ENCODE measurements at regions not wholly inside any gene's neighbourhood (a gene's known extent, or its start where the extent isn't known, plus 50 kb on each side); places are given as distances from the start of the nearest gene placed in this dataset.
"Not testable (repeated sequence)": the region's sequence is repeated elsewhere in the genome, so short reads cannot be mapped to it uniquely, and the experiment has no call there.

- DNase-seq = no peak
These were observed 207.8 kb downstream of the ACKR3 start for GRCh38 chr2:236777408-236777807.

- no peak for DNase-seq
These were observed 212.6 kb downstream of the ACKR3 start for GRCh38 chr2:236781933-236782816.

- no peak for DNase-seq
These were observed 213.3 kb downstream of the ACKR3 start for GRCh38 chr2:236782938-236783337.

- no peak for DNase-seq
These were observed 213.9 kb downstream of the ACKR3 start for GRCh38 chr2:236783417-236784020.

GRCh38 chr2:236785611-236786057 lies 216.0 kb downstream of the ACKR3 start:
- DNase-seq = no peak

GRCh38 chr2:236786751-236787150 lies 217.1 kb downstream of the ACKR3 start:
- DNase-seq = no peak

GRCh38 chr2:236787376-236787775 lies 217.8 kb downstream of the ACKR3 start:
- not testable (repeated sequence) for DNase-seq

- DNase-seq = no peak
These were observed 218.3 kb downstream of the ACKR3 start for GRCh38 chr2:236787885-236788284.

GRCh38 chr2:236790963-236791362 lies 221.3 kb downstream of the ACKR3 start:
- no peak for DNase-seq

- no peak for DNase-seq
These were observed 223.7 kb downstream of the ACKR3 start for GRCh38 chr2:236793023-236794011.

- no peak for DNase-seq
These were observed 224.7 kb downstream of the ACKR3 start for GRCh38 chr2:236794176-236794957.

GRCh38 chr2:236795169-236795860 lies 225.7 kb downstream of the ACKR3 start:
- DNase-seq = no peak

GRCh38 chr2:236795861-236796219 lies 226.2 kb downstream of the ACKR3 start:
- DNase-seq = no peak

GRCh38 chr2:236796236-236796635 lies 226.6 kb downstream of the ACKR3 start:
- no peak for DNase-seq

GRCh38 chr2:236797411-236797810 lies 227.8 kb downstream of the ACKR3 start:
- DNase-seq = no peak

GRCh38 chr2:236798491-236798890 lies 228.9 kb downstream of the ACKR3 start:
- DNase-seq = no peak

GRCh38 chr2:236799391-236800026 lies 229.9 kb downstream of the ACKR3 start:
- DNase-seq = no peak

- no peak for DNase-seq
These were observed 233.2 kb downstream of the ACKR3 start for GRCh38 chr2:236802862-236803261.

- no peak for DNase-seq
These were observed 234.0 kb downstream of the ACKR3 start for GRCh38 chr2:236803621-236804020.

- no peak for DNase-seq
These were observed 236.3 kb downstream of the ACKR3 start for GRCh38 chr2:236805800-236806531.

Data from stimulated activated naive CD4-positive, alpha-beta T cell (primary cell).